Stimulated activated naive B cell treated with anti-CD40 and anti-IgM and Interleukin-4, amounts not matched to agents 10 μg/mL and 1 μg/mL and 100 μg/mL, for 72 hours (primary cell): ENCODE measurements at regions not wholly inside any gene's neighbourhood (a gene's known extent, or its start where the extent isn't known, plus 50 kb on each side); places are given as distances from the start of the nearest gene placed in this dataset.
"Not testable (repeated sequence)": the region's sequence is repeated elsewhere in the genome, so short reads cannot be mapped to it uniquely, and the experiment has no call there.

Source experiments
- ATAC-seq, 2 donors: fragments of 150-1000 bp; cut with Tn5 transposase; replicated peaks; 2 replicates each; pipeline ENCODE4 v1.10.0; 2021; ENCODE audit warnings: moderate library complexity in 1 of 2
- DNase-seq: peaks from one replicate; pipeline ENCODE4 v3.0.0; 2021
- H3K27ac Mint-ChIP-seq: one replicate; pipeline ENCODE4 v1.8.0; 2022; ENCODE audit warnings: mild to moderate bottlenecking, mixed read lengths
- H3K27me3 Mint-ChIP-seq, 2 donors: one replicate each; pipeline ENCODE4 v1.8.0; 2022; ENCODE audit warnings: mixed read lengths in 2 of 2
- H3K36me3 Mint-ChIP-seq, 2 donors: one replicate each; pipeline ENCODE4 v1.8.0; 2022; ENCODE audit warnings: mixed read lengths in 2 of 2, mild to moderate bottlenecking in 1 of 2
- H3K4me1 Mint-ChIP-seq, 2 donors: one replicate each; pipeline ENCODE4 v1.8.0; 2022; ENCODE audit warnings: mixed read lengths in 2 of 2, mild to moderate bottlenecking in 1 of 2
- H3K4me3 Mint-ChIP-seq, 2 donors: one replicate each; pipeline ENCODE4 v1.8.0; 2022; ENCODE audit warnings: mild to moderate bottlenecking in 2 of 2, mixed read lengths in 2 of 2, moderate library complexity in 1 of 2
- H3K9me3 Mint-ChIP-seq, 2 donors: one replicate each; pipeline ENCODE4 v1.8.0; 2022; ENCODE audit warnings: mixed read lengths in 2 of 2, mild to moderate bottlenecking in 1 of 2

DNA sequence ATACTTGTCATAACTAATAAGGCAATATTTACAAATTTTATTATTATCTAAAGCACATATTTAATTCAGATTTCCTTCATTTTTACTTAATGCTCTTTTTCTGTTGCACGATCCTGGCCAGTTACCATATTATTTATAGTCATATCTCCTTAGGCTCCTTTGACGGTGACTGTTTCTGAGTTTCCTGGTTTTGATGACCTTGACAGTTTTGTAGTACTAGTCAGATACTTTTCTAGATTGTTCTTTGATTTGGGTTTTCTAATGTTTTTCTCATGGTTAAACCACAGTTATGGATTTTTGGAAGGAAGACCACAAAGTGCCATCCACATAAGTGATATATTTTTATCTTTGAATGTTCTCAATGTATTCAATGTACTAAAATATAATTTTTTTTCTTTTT is 171.0 kb upstream of the NANOGP8 start:
- DNase-seq: no peak
- no peaks in the 10 kb centered on the region for H3K4me1 Mint-ChIP-seq

GRCh38 chr15:35254908-35255307 is 169.8 kb upstream of the NANOGP8 start:
- H3K4me1 Mint-ChIP-seq, H3K27ac Mint-ChIP-seq, H3K36me3 Mint-ChIP-seq, H3K9me3 Mint-ChIP-seq, H3K4me3 Mint-ChIP-seq, H3K27me3 Mint-ChIP-seq, DNase-seq, ATAC-seq: not testable (repeated sequence)

More for the DNA sequence above, 171.0 kb upstream of the NANOGP8 start:
- Mint-ChIP-seq H3K4me3 (no peak overlapping the region), H3K36me3 (no peaks in the 10 kb centered on the region), H3K9me3 (no peaks in the 10 kb centered on the region), H3K27ac (no peak overlapping the region), H3K27me3 (no peaks in the 10 kb centered on the region)
- ATAC-seq: no peak

GRCh38 chr15:35254062-35254461 is 169.0 kb upstream of the NANOGP8 start:
- Mint-ChIP-seq H3K27me3 (no peaks in the 10 kb centered on the region), H3K9me3 (no peaks in the 10 kb centered on the region), H3K4me3 (no peak overlapping the region), H3K27ac (no peak overlapping the region), H3K4me1 (no peaks in the 10 kb centered on the region), H3K36me3 (no peaks in the 10 kb centered on the region)
- DNase-seq (no peak), ATAC-seq (no peak)

- ATAC-seq: no peak
- DNase-seq: no peak
- Mint-ChIP-seq H3K4me1 (no peaks in the 10 kb centered on the region), H3K27me3 (no peaks in the 10 kb centered on the region), H3K4me3 (no peak overlapping the region), H3K9me3 (no peaks in the 10 kb centered on the region), H3K36me3 (no peaks in the 10 kb centered on the region), H3K27ac (no peak overlapping the region)
Observed at GRCh38 chr15:35252351-35252865, 167.3 kb upstream of the NANOGP8 start.

DNA sequence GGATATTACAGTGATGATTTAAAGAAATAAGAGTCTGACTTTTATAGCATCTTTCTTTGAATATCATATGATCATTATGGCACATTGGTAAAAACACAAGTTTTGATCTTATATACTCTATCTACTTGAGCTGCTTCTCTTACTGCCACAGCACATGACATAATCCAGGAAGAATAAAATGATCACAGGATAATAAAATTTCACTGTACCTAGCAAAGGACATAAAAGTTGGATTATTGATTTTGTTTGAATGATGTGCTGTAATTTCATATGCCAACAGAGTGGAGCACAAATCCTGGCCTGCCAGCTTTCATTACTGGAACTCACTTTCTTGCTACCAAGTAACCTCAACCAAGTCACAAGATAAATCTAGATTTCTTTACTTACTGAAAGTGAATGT is 162.1 kb upstream of the NANOGP8 start:
- H3K36me3 Mint-ChIP-seq: no peaks in the 10 kb centered on the region
- H3K9me3 Mint-ChIP-seq: peaks cover 0 to 1% of the 10 kb centered on the region in 2 donors
- H3K27ac Mint-ChIP-seq: no peak overlapping the region
- DNase-seq: no peak
- no peaks in the 10 kb centered on the region for H3K27me3 Mint-ChIP-seq
- ATAC-seq: no peak
- no peaks in the 10 kb centered on the region for H3K4me1 Mint-ChIP-seq
- no peak overlapping the region for H3K4me3 Mint-ChIP-seq

GRCh38 chr15:35246451-35246850 is 161.4 kb upstream of the NANOGP8 start:
- ATAC-seq (no peak), DNase-seq (no peak)
- Mint-ChIP-seq H3K27me3 (no peaks in the 10 kb centered on the region), H3K9me3 (peaks cover 0 to 5% of the 10 kb centered on the region in 2 donors), H3K27ac (no peak overlapping the region), H3K4me3 (no peak overlapping the region), H3K4me1 (no peaks in the 10 kb centered on the region), H3K36me3 (no peaks in the 10 kb centered on the region)

- H3K9me3 Mint-ChIP-seq, H3K36me3 Mint-ChIP-seq, H3K27me3 Mint-ChIP-seq, H3K4me1 Mint-ChIP-seq, ATAC-seq, H3K27ac Mint-ChIP-seq, H3K4me3 Mint-ChIP-seq, DNase-seq: not testable (repeated sequence)
Observed at GRCh38 chr15:35245681-35246080, 160.6 kb upstream of the NANOGP8 start.

DNA sequence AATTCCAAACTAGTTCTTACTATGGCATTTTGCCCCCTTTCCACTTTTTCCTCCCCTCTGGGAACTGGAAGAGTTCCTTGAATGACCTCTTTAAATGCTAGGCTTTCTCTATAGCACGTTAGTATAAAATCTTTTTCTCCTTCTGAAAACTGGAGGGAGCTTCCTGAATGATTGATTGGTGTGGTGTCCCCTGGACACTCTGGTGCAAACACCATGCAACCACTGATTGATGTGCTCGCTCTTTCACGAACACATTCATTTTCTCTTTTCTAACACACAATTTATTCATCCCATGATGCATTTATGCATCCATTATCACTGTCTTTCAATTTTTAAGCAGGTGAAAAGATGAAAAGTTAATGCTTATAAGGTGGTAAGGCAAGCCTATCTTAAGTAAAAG is 159.1 kb upstream of the NANOGP8 start:
- no peak overlapping the region for H3K27ac Mint-ChIP-seq
- H3K4me1 Mint-ChIP-seq: no peaks in the 10 kb centered on the region
- ATAC-seq (no peak), DNase-seq (no peak)
- H3K4me3 Mint-ChIP-seq: no peak overlapping the region
- no peaks in the 10 kb centered on the region for H3K36me3 Mint-ChIP-seq
- peaks cover under 1 to 5% of the 10 kb centered on the region in 2 donors for H3K9me3 Mint-ChIP-seq
- no peaks in the 10 kb centered on the region for H3K27me3 Mint-ChIP-seq

GRCh38 chr15:35243758-35244157 is 158.7 kb upstream of the NANOGP8 start:
- DNase-seq: no peak
- Mint-ChIP-seq H3K27ac (no peak overlapping the region), H3K9me3 (peaks cover 4 to 5% of the 10 kb centered on the region in 2 donors), H3K4me1 (no peaks in the 10 kb centered on the region), H3K27me3 (no peaks in the 10 kb centered on the region), H3K4me3 (no peak overlapping the region), H3K36me3 (no peaks in the 10 kb centered on the region)
- no peak for ATAC-seq

DNA sequence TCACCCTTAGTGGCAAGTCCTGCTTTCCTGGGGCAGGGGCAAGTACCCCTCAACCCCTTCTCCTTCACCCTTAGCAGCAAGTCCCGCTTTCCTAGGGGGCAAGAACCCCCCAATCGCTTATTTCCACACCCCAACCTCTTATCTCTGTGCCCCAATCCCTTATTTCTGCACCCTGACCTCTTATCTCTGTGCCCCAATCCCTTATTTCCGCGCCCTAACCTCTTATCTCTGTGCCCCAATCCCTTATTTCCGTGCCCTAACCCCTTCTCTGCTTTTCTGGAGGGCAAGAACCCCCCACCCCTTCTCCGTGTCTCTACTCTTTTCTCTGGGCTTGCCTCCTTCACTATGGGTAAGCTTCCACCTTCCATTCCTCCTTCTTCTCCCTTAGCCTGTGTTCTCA is 154.6 kb upstream of the NANOGP8 start:
- H3K27me3 Mint-ChIP-seq, DNase-seq, H3K9me3 Mint-ChIP-seq, ATAC-seq, H3K36me3 Mint-ChIP-seq, H3K27ac Mint-ChIP-seq, H3K4me3 Mint-ChIP-seq, H3K4me1 Mint-ChIP-seq: not testable (repeated sequence)

DNA sequence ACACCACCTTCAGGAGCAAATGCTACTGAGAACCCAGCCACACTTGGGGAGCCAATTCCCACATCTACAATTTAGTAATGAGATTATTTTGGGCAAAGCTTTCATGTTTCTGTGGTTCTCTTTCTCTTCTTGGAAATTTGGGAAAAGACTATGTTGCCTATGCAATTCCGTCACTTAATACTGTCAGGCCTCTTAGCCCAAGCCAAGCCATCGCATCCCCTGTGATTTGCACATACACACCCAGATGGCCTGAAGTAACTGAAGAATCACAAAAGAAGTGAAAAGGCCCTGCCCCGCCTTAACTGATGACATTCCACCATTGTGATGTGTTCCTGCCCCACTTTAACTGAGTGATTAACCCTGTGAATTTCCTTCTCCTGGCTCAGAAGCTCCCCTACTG is 153.4 kb upstream of the NANOGP8 start:
- ATAC-seq, DNase-seq, H3K36me3 Mint-ChIP-seq, H3K4me3 Mint-ChIP-seq, H3K9me3 Mint-ChIP-seq, H3K27ac Mint-ChIP-seq, H3K27me3 Mint-ChIP-seq, H3K4me1 Mint-ChIP-seq: not testable (repeated sequence)

DNA sequence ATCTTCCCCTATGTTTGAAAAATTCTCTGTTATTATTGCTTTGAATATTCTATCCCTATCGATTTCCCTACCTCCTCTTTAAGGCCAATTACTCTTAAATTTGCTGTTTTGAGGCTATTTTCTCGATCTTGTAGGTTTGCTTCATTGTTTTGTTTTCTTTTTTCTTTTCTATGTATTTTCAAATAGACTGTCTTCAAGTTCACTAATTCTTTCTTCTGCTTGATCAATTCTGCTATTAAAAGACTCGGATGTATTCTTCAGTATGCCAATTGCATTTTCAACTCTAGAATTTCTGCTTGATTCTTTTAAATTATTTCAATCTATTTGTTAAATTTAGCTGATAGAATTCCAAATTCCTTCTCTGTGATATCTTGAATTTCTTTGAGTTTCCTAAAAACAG is 144.0 kb upstream of the NANOGP8 start:
- Mint-ChIP-seq H3K4me1 (no peaks in the 10 kb centered on the region), H3K27ac (no peak overlapping the region), H3K36me3 (peaks cover 6 to 8% of the 10 kb centered on the region in 2 donors), H3K9me3 (peaks cover 11 to 13% of the 10 kb centered on the region in 2 donors), H3K4me3 (no peak overlapping the region), H3K27me3 (no peaks in the 10 kb centered on the region)
- no peak for DNase-seq
- ATAC-seq: no peak

GRCh38 chr15:35218215-35218614 is 133.1 kb upstream of the NANOGP8 start:
- DNase-seq (no peak), ATAC-seq (no peak)
- Mint-ChIP-seq H3K27ac (no peak overlapping the region), H3K4me3 (no peak overlapping the region), H3K27me3 (no peaks in the 10 kb centered on the region), H3K9me3 (no peaks in the 10 kb centered on the region), H3K4me1 (no peaks in the 10 kb centered on the region), H3K36me3 (no peaks in the 10 kb centered on the region)

- Mint-ChIP-seq H3K4me3 (no peak overlapping the region), H3K9me3 (no peaks in the 10 kb centered on the region), H3K4me1 (no peaks in the 10 kb centered on the region), H3K27ac (no peak overlapping the region), H3K27me3 (no peaks in the 10 kb centered on the region), H3K36me3 (no peaks in the 10 kb centered on the region)
- ATAC-seq: no peak
- DNase-seq: no peak
Observed at GRCh38 chr15:35215093-35215492, 130.0 kb upstream of the NANOGP8 start.

DNA sequence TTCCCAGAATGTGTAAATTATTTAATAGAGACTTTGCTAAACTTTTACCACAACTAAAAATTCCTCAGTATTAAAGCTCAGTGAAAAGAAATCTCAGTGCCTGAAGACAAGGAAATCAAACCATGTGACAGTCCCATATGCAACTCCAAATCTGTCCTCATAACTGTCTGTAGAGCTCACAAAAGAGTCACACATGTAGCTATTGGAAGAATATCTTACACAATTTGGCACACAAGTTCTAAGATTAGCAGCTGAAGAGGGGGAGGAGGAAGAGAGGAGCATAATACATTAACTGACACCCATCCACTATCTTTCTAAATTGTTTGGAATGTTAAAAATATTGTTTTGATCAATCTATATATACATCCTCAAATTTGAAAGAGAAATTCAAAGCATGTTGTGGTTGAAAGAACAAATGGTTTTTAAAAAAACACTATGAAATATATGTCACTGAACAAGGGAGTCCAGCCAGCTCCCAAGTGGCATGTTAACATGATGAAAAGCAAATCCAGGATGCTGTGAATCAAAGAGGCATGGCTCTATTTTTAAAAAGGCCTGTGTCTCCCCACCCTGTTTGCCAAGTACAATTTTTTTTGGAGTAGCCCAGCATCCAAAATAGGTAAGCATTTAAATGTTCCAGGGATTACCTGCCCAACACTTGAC is 126.3 kb upstream of the NANOGP8 start:
- ATAC-seq (no peak), DNase-seq (no peak)
- Mint-ChIP-seq H3K4me1 (no peaks in the 10 kb centered on the region), H3K27ac (no peak overlapping the region), H3K36me3 (no peaks in the 10 kb centered on the region), H3K9me3 (no peaks in the 10 kb centered on the region), H3K27me3 (no peaks in the 10 kb centered on the region), H3K4me3 (no peak overlapping the region)

GRCh38 chr15:35210370-35210769 is 125.3 kb upstream of the NANOGP8 start:
- Mint-ChIP-seq H3K27ac (no peak overlapping the region), H3K36me3 (no peaks in the 10 kb centered on the region), H3K4me3 (no peak overlapping the region), H3K9me3 (no peaks in the 10 kb centered on the region), H3K27me3 (no peaks in the 10 kb centered on the region), H3K4me1 (no peaks in the 10 kb centered on the region)
- DNase-seq (no peak), ATAC-seq (no peak)
